HUES64 (cell line): ENCODE measurements at regions not wholly inside any gene's neighbourhood (a gene's known extent, or its start where the extent isn't known, plus 50 kb on each side); places are given as distances from the start of the nearest gene placed in this dataset.

Source experiments
- H3K27ac ChIP-seq: 2 replicates; pipeline ENCODE4 v1.7.0; 2013; ENCODE audit warnings: low read depth, low read length, inconsistent platforms
- H3K27me3 ChIP-seq: 2 replicates; pipeline ENCODE4 v1.6.1; 2013; ENCODE audit warnings: mild to moderate bottlenecking, low read length; ENCODE audit not compliant: insufficient read depth
- H3K36me3 ChIP-seq: 2 replicates; pipeline ENCODE4 v1.6.1; 2013; ENCODE audit warnings: mild to moderate bottlenecking, low read length; ENCODE audit not compliant: insufficient read depth
- H3K4me1 ChIP-seq: 2 replicates; pipeline ENCODE4 v1.6.1; 2013; ENCODE audit warnings: mild to moderate bottlenecking, low read length, moderate library complexity; ENCODE audit not compliant: insufficient read depth
- H3K4me3 ChIP-seq: 2 replicates; pipeline ENCODE4 v1.5.1; 2013; ENCODE audit warnings: mild to moderate bottlenecking, low read length, moderate library complexity
- H3K9ac ChIP-seq: 2 replicates; pipeline ENCODE4 v1.6.1; 2013; ENCODE audit warnings: mild to moderate bottlenecking, low read depth, low read length
- H3K9me3 ChIP-seq: 2 replicates; pipeline ENCODE4 v1.6.1; 2013; ENCODE audit warnings: low read depth, low read length; ENCODE audit not compliant: insufficient read depth
- WGBS: fragments of 150-250, 120-280 bp; methylation state at CpG from one replicate; pipeline ENCODE4 v1.1.7; 2013; ENCODE audit warnings: missing lambda C conversion rate; 5-methylcytosine and 5-hydroxymethylcytosine counted together

DNA sequence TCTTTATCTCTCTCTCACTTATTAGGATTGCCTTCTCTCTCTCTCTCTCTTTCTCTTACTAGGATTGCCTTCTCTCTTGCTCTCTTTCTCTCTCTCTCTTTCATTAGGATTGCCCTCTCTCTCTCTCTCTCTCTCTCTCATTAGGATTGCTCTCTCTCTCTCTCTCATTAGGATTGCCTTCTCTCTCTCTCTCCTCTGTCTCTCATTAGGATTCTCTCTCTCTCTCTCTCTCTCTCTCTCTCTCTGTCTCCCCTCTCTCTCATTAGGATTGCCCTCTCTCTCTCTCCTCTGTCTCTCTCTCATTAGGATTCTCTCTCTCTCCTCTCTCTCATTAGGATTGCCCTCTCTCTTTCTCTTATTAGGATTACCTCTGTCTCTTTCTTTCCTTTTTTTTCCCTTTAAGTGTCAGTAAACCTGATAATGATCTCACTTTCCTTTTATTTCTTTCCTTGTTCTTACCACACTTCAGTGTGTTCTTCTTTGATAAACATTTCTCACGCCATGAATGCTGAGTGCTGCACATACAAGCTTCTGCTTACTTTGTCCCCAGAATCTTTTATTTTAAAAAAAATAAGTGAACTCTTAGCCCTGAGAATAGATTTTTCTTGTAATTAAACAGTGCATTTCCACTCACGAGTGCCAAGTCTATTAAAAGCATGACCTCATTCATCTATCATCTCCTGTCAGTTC, 243.4 kb upstream of the TBC1D5 start:
- H3K36me3 ChIP-seq, result no peaks in the 10 kb centered on the region
- no peak overlapping the region for H3K27ac ChIP-seq
- no peaks in the 10 kb centered on the region for H3K27me3 ChIP-seq
- WGBS, result 95% methylated on average over 1 of the region's 2 CpGs
- H3K9ac ChIP-seq, result no peak overlapping the region
- no peaks in the 10 kb centered on the region for H3K9me3 ChIP-seq
- no peaks in the 10 kb centered on the region for H3K4me1 ChIP-seq
- H3K4me3 ChIP-seq, result no peak overlapping the region

DNA sequence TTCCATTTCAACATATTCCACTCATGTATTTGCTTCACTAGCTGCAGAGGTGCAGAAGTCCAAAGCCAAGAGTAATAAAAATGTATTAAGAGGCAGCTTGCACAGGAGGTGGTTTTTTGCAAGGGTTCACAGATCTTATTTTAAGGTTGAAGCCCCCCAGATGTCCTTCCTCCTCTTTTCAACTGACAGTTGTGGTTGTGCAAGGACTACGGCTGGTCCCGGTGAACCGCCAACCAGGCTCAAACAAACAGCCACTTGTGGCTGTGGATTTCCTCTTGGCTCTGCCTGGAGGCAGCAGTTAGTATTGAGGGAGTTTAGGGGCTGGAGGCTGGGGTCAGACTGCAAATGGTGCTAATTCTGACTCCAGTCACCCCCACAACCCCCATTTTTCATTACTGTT, 240.7 kb upstream of the TBC1D5 start:
- no peak overlapping the region for H3K27ac ChIP-seq
- WGBS, result 98% methylated on average over 3 of the region's 3 CpGs
- H3K27me3 ChIP-seq, result no peaks in the 10 kb centered on the region

DNA sequence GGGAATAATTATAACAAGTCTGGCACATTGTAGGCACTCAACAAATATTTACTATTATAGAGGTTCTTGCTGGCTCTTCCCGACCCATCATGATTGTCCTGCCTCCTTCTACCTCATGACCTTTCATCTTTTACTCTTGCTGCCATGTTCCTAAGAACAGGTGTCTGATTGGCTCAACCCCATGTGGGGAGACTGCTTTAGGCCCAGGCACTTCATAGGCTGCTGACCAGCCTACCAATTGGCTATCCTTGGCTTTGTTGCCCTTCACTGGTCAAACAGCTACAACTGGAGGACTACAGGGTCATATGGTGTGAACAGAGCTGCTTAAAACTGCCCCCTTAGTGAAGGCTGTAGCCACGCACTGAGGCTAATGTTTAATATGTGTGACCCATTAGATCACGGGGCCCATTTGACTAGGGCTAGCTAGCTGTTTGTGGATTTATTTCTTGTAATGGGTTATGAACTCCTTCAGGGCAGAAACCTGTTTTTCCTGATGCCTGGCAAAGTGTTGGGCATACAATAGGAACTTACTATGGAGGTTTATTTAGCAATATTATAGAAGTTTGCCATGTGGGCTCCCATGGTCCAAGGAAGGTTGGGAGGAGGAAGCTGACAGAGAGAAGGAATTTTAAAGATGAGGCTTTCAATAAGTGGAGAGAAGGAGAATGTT, 239.9 kb upstream of the TBC1D5 start:
- Histone ChIP-seq H3K36me3 (no peaks in the 10 kb centered on the region), H3K9me3 (no peaks in the 10 kb centered on the region), H3K27me3 (no peaks in the 10 kb centered on the region), H3K27ac (no peak overlapping the region), H3K9ac (no peak overlapping the region), H3K4me1 (no peaks in the 10 kb centered on the region), H3K4me3 (no peak overlapping the region)
- 95% methylated on average over 3 of the region's 3 CpGs for WGBS

More for the DNA sequence above, 240.7 kb upstream of the TBC1D5 start:
- Histone ChIP-seq H3K9me3 (no peaks in the 10 kb centered on the region), H3K9ac (no peak overlapping the region), H3K4me1 (no peaks in the 10 kb centered on the region), H3K36me3 (no peaks in the 10 kb centered on the region), H3K4me3 (no peak overlapping the region)

DNA sequence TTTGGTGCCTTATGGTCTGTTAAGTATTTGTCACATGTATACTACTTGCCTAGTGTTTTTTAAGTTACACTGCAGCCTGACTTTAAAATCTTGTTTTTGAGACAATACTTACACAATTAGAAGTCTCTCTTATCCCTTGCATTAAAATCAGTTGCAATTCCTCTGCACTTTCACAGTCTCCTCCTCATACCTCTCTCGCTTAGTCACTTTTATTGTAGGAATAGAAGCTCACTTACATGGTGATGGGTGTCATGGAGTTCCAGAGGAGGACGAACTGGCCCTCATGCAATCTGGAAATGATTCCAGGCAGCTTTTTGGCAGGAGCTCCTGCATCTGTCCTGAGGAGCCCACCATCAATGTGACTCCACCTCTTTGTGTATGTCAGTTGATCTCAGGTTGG, 238.4 kb upstream of the TBC1D5 start:
- Histone ChIP-seq H3K27me3 (no peaks in the 10 kb centered on the region), H3K9ac (no peak overlapping the region), H3K36me3 (no peaks in the 10 kb centered on the region), H3K4me1 (no peaks in the 10 kb centered on the region), H3K27ac (no peak overlapping the region), H3K4me3 (no peak overlapping the region), H3K9me3 (no peaks in the 10 kb centered on the region)
- WGBS, result 91% methylated on average over 2 of the region's 2 CpGs

DNA sequence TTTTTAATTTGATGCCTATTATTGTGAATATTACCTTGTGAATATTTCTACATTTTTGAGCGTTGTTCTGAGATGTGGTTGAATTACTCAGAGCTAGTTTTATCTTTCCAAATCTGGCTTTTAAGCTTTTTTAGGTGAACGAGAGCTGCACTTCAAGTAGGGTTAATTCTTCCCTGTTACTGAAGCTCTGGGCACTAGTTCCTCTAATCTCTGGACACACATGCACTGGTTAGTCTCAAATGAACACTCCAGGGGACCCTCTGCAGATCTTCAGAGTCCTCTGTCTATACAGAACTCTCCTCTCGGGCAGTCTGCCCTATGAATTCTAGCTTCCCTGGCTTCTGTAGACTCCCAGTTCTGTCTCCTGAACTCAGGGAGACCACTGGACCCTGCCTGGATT, 237.5 kb upstream of the TBC1D5 start:
- no peak overlapping the region for H3K9ac ChIP-seq
- 94% methylated on average over 3 of the region's 3 CpGs for WGBS
- H3K4me1 ChIP-seq, result no peaks in the 10 kb centered on the region
- no peaks in the 10 kb centered on the region for H3K9me3 ChIP-seq
- H3K27ac ChIP-seq, result no peak overlapping the region
- no peaks in the 10 kb centered on the region for H3K27me3 ChIP-seq
- H3K4me3 ChIP-seq, result no peak overlapping the region
- no peaks in the 10 kb centered on the region for H3K36me3 ChIP-seq

DNA sequence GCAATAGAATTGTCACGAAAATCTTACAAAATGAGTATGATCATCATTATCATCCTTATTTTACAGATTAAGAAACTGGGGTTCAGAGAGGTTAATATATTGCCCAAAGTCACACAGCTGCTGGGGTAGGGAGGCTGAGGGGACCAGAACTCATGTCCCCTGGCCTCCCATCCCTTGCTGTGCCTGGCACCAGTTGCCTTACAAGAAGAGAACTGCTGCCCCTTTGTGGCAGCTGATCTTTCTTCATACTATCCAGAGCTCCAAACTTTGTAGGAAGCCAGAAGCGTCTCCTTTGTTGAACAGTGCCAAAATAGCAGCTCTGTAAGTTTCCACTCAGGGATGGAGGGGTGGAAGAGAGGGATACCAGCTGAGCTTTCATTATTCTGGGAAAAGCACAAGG, 236.8 kb upstream of the TBC1D5 start:
- Histone ChIP-seq H3K27ac (no peak overlapping the region), H3K4me3 (no peak overlapping the region), H3K9ac (no peak overlapping the region), H3K36me3 (no peaks in the 10 kb centered on the region), H3K9me3 (no peaks in the 10 kb centered on the region), H3K4me1 (no peaks in the 10 kb centered on the region), H3K27me3 (no peaks in the 10 kb centered on the region)
- 95% methylated on average over 2 of the region's 2 CpGs for whole genome bisulfite sequencing

DNA sequence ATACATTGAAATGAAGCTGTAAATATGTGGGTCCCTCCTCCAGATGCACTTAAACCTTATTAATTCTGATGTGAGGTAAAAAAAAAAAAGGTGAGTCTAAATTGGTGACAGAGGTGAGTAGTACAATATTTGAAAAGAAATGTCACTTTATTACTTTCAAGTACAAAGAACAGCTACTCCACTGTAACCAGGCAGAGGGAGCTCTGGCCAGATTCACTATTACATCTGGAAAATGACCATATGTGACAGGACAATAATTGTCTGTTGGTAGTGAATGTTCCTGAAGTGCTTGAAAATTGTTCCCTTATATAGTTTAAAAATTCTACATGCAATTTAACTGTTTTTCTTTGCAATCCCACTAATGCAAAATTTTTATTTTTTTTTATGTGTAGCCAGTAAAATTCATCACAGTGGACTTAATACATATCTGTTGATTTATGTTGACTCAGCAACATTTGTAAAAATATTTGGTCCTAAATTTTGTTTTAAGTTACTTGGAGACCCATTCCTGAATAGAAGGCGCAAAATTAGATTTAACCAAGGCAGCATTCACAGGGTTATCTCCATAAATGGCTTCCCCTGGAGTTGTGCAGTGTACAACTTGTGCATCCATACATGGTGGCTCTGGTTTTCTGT, 231.9 kb upstream of the TBC1D5 start:
- Histone ChIP-seq H3K27ac (no peak overlapping the region), H3K36me3 (no peaks in the 10 kb centered on the region), H3K9me3 (no peaks in the 10 kb centered on the region), H3K9ac (no peak overlapping the region), H3K4me3 (no peak overlapping the region), H3K4me1 (peaks cover 11% of the 10 kb centered on the region), H3K27me3 (no peaks in the 10 kb centered on the region)
- WGBS, result 100% methylated on average over 1 of the region's 1 CpG

DNA sequence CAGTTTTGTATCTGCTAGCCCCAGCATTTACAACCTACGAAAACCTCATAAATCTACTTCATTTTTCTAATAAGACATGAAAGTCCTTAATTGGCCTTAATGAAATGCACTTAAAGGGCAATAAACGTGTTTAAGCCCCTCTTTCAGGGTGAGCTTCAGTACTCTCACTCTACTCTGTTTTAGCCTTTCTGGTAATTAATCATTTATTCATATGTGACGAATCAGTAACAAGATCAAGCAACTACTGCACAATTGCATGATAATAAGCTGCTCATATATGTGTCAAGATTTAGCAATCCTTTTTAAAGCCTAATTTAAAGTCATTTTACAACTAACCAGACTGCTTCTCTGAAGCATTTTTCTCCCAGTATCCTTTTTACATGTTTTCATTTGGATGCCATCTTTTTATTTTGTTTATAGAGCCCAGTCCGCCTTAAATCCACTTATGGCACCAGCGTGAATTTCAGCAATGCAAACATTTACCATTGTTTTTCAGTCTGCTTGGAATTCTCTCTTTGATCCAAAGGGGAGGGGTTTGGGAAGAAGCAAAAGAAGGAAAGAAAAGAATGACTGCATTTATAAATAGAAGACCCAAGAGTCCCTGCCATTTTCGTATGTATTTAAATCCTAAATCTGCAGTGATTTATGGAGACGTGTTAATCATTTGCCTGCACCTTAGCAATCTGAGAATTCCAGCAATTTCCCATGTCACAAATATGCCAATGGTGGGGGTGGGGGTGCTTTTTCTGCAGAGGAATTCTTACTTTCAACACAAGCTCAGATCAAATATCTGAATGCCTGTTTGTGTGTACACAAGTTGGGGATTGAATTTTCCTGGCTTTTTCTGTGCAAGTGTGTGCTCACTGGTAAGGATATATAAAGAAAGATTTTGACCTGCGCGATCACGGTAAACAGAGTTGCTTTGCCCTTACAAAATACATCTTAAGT, 230.8 kb upstream of the TBC1D5 start:
- no peak overlapping the region for H3K27ac ChIP-seq
- H3K9ac ChIP-seq, result no peak overlapping the region
- no peaks in the 10 kb centered on the region for H3K27me3 ChIP-seq
- H3K4me3 ChIP-seq, result no peak overlapping the region
- 82% methylated on average over 10 of the region's 10 CpGs for WGBS
- no peaks in the 10 kb centered on the region for H3K9me3 ChIP-seq
- H3K4me1 ChIP-seq, result peaks cover 11% of the 10 kb centered on the region
- H3K36me3 ChIP-seq, result no peaks in the 10 kb centered on the region

DNA sequence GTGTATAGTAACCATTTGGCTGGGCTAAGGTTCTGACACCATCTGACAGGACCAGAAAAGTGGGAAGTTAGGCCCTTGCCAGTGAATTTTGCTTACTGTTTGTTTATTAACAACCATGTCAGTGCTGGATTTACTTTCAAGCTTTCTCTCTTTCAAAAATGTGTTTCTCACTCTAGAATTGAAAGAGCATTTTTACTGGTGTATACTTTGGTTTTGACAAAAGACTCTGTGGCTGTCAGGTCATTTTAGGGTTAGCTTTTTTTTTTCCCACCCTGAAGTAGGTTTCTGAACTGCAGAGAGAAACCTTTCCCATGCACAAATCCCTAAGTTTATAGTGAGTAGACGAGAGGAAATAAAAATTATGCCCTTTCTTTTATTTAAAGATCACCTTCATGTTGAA, 230.0 kb upstream of the TBC1D5 start:
- no peaks in the 10 kb centered on the region for H3K9me3 ChIP-seq
- no peaks in the 10 kb centered on the region for H3K27me3 ChIP-seq
- no CpG with 5 or more reads among the region's 1 CpG for WGBS
- H3K4me3 ChIP-seq, result no peak overlapping the region
- H3K4me1 ChIP-seq, result peaks cover 14% of the 10 kb centered on the region
- no peaks in the 10 kb centered on the region for H3K36me3 ChIP-seq
- H3K9ac ChIP-seq, result no peak overlapping the region
- no peak overlapping the region for H3K27ac ChIP-seq

DNA sequence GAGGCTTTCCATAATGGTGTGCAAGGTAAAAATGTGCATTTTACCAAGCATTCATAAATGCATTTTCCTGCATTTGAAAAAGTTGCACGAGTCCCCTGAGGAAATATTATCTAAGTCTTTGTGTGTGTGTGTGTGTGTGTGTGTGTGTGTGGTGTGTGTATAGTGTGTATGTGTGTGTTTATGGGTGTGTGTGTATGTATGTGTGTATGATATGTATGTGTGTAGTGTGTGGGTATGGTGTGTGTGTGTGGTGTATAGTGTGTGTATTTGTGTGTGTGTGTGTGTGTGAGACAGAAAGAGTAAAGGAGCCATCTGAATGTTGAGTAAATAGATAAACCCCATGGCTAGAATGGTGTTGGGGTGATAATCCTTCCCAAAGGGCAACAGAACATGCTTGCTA, 229.6 kb upstream of the TBC1D5 start:
- no peaks in the 10 kb centered on the region for H3K27me3 ChIP-seq
- no peaks in the 10 kb centered on the region for H3K9me3 ChIP-seq
- H3K4me1 ChIP-seq, result peaks cover 14% of the 10 kb centered on the region
- no peaks in the 10 kb centered on the region for H3K36me3 ChIP-seq
- no peak overlapping the region for H3K4me3 ChIP-seq
- no peak overlapping the region for H3K9ac ChIP-seq
- 93% methylated on average over 1 of the region's 1 CpG for WGBS
- H3K27ac ChIP-seq, result no peak overlapping the region
